Lung (tissue), 11 donors: ENCODE measurements at regions not wholly inside any gene's neighbourhood (a gene's known extent, or its start where the extent isn't known, plus 50 kb on each side); places are given as distances from the start of the nearest gene placed in this dataset.

Experiments used
- ATAC-seq: fragments of 200-7000 bp; cut with Tn5 transposase; one replicate; pipeline ENCODE4 v1.9.1; 2020; ENCODE audit warnings: moderate number of reproducible peaks; ENCODE audit not compliant: insufficient read depth, low FRiP score
- DNase-seq, 3 donors: peaks; one replicate each; pipeline ENCODE4 v3.0.0-alpha.2; 2013 to 2017
- H3K27ac ChIP-seq, 2 donors: one replicate each; pipeline ENCODE4 v1.5.1; 2013; ENCODE audit warnings: mild to moderate bottlenecking in 2 of 2, moderate library complexity in 2 of 2, control low read depth in 1 of 2, inconsistent platforms in 1 of 2, low read depth in 1 of 2, low read length in 1 of 2
- H3K27me3 ChIP-seq, 3 donors: one replicate each; pipeline ENCODE4 v1.5.1; 2013; ENCODE audit warnings: low read length in 2 of 3; ENCODE audit not compliant: control insufficient read depth in 3 of 3, insufficient read depth in 3 of 3
- H3K36me3 ChIP-seq, 4 donors: one replicate each; pipeline ENCODE4 v1.5.1; 2013; ENCODE audit warnings: low read length in 4 of 4, mild to moderate bottlenecking in 1 of 4, moderate library complexity in 1 of 4; ENCODE audit not compliant: control insufficient read depth in 4 of 4, insufficient read depth in 4 of 4
- H3K4me1 ChIP-seq, 5 donors: one replicate each; pipeline ENCODE4 v1.5.1; 2013; ENCODE audit warnings: low read length in 5 of 5, mild to moderate bottlenecking in 2 of 5, moderate library complexity in 1 of 5; ENCODE audit not compliant: control insufficient read depth in 5 of 5, insufficient read depth in 5 of 5
- H3K4me3 ChIP-seq: one replicate; pipeline ENCODE4 v1.5.1; 2013; ENCODE audit warnings: mild to moderate bottlenecking, control low read depth, moderate library complexity
- H3K9ac ChIP-seq, 2 donors: one replicate each; pipeline ENCODE4 v1.5.1; 2013; ENCODE audit warnings: low read length in 2 of 2, control low read depth in 1 of 2; ENCODE audit not compliant: insufficient read depth in 1 of 2
- H3K9me3 ChIP-seq, 4 donors: one replicate each; pipeline ENCODE4 v1.5.1; 2013; ENCODE audit warnings: low read length in 3 of 4, mild to moderate bottlenecking in 1 of 4, moderate library complexity in 1 of 4; ENCODE audit not compliant: control insufficient read depth in 4 of 4, insufficient read depth in 3 of 4
- WGBS, 2 donors: extraction: QIAGEN DNeasy Blood & Tissue Kit; methylation state at CpG; one replicate each; pipeline ENCODE4 v1.1.7; 2013; 5-methylcytosine and 5-hydroxymethylcytosine counted together
- TF ChIP-seq, protein P1 (sequence below): IDR thresholded peaks from 2 replicates; pipeline ENCODE4 v1.5.1; 2012; ENCODE audit warnings: mild to moderate bottlenecking; ENCODE audit errors: control extremely low read depth, extremely low read depth
- donor health status: control.
- donor health status: control.
- donor health status: Bipolar disorder and iron deficiency.
- donor health status: healthy.
- donor health status: DM: yes; HTN: yes; CAD: no.

GRCh38 chr4:96044971-96045370 lies 205.1 kb downstream of the PDHA2 start:
- no peaks in the 10 kb centered on the region for H3K9me3 ChIP-seq
- no peaks in the 10 kb centered on the region for H3K27me3 ChIP-seq
- no peak for DNase-seq
- H3K4me1 ChIP-seq = no peaks in the 10 kb centered on the region
- H3K36me3 ChIP-seq = no peaks in the 10 kb centered on the region
- no peak overlapping the region for H3K9ac ChIP-seq
- no peak overlapping the region for H3K27ac ChIP-seq
- TF ChIP-seq, protein P1, sequence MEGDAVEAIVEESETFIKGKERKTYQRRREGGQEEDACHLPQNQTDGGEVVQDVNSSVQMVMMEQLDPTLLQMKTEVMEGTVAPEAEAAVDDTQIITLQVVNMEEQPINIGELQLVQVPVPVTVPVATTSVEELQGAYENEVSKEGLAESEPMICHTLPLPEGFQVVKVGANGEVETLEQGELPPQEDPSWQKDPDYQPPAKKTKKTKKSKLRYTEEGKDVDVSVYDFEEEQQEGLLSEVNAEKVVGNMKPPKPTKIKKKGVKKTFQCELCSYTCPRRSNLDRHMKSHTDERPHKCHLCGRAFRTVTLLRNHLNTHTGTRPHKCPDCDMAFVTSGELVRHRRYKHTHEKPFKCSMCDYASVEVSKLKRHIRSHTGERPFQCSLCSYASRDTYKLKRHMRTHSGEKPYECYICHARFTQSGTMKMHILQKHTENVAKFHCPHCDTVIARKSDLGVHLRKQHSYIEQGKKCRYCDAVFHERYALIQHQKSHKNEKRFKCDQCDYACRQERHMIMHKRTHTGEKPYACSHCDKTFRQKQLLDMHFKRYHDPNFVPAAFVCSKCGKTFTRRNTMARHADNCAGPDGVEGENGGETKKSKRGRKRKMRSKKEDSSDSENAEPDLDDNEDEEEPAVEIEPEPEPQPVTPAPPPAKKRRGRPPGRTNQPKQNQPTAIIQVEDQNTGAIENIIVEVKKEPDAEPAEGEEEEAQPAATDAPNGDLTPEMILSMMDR = no peak
- ATAC-seq = no peak
- WGBS, 2 donors = 74 to 92% methylated on average over 4 of the region's 4 CpGs
- no peak overlapping the region for H3K4me3 ChIP-seq

GRCh38 chr4:96052827-96053226 lies 212.9 kb downstream of the PDHA2 start:
- Histone ChIP-seq H3K4me1 (no peaks in the 10 kb centered on the region), H3K27ac (no peak overlapping the region), H3K4me3 (no peak overlapping the region), H3K9me3 (peaks cover 0 to 3% (median 0%) of the 10 kb centered on the region in 4 donors), H3K27me3 (no peaks in the 10 kb centered on the region), H3K9ac (no peak overlapping the region), H3K36me3 (no peaks in the 10 kb centered on the region)
- DNase-seq = no peak
- 75 to 83% methylated on average over 1 of the region's 1 CpG for WGBS, 2 donors
- TF ChIP-seq, protein P1 = no peak
- no peak for ATAC-seq

DNA sequence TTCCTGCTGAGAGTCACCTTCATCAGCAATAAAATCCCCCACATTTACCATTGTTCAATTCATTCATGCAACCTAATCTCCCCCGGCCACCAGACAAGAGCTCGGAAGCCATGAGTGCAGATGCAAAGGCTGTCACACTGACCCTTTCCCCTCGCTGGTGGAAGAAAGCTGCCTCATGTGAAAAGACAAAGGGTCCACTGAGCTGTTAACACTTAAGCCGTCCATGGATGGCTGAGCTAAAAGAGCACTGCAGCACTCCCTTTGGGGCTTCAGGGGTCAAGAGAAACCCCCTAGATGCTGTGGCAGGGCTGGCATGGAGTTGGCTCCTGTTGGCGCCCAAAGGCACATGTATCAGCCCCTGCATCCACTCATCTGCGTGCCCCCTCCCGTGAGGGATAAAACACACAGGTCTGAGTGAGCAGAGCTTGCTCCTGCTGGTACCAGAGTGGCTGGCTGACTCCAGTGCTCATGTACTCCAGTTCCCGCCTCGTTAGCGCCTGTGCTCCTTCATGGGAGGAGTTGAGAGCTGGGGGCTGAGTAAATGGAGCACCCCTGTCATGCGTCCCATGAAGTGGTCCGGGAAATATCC lies 216.5 kb downstream of the PDHA2 start:
- peaks cover 0 to 3% (median 0%) of the 10 kb centered on the region in 4 donors for H3K9me3 ChIP-seq
- TF ChIP-seq, protein P1 = no peak
- WGBS, 2 donors = 90 to 93% methylated on average over 12 of the region's 12 CpGs

GRCh38 chr4:96063639-96064038 lies 223.7 kb downstream of the PDHA2 start:
- Histone ChIP-seq H3K27me3 (no peaks in the 10 kb centered on the region), H3K4me1 (no peaks in the 10 kb centered on the region), H3K36me3 (no peaks in the 10 kb centered on the region), H3K9ac (no peak overlapping the region), H3K9me3 (peaks cover 0 to 2% (median 0%) of the 10 kb centered on the region in 4 donors), H3K4me3 (no peak overlapping the region), H3K27ac (no peak overlapping the region)
- TF ChIP-seq, protein P1 = no peak
- ATAC-seq = no peak
- WGBS, 2 donors = 33 to 45% methylated on average over 2 of the region's 2 CpGs
- DNase-seq = no peak

More for the DNA sequence above, 216.5 kb downstream of the PDHA2 start:
- H3K27ac ChIP-seq = no peak overlapping the region
- H3K9ac ChIP-seq = no peak overlapping the region
- DNase-seq = no peak
- no peaks in the 10 kb centered on the region for H3K27me3 ChIP-seq
- no peaks in the 10 kb centered on the region for H3K4me1 ChIP-seq
- no peak overlapping the region for H3K4me3 ChIP-seq
- ATAC-seq = no peak
- H3K36me3 ChIP-seq = no peaks in the 10 kb centered on the region
